AG09309 (cell line): ENCODE measurements at regions not wholly inside any gene's neighbourhood (a gene's known extent, or its start where the extent isn't known, plus 50 kb on each side); places are given as distances from the start of the nearest gene placed in this dataset.

ENCODE experiments used
- DNase-seq: peaks from one replicate; pipeline ENCODE4 v3.0.0-alpha.2; 2010; ENCODE audit warnings: low read depth
- H3K4me3 ChIP-seq: 2 replicates; pipeline ENCODE4 v1.5.1; 2011; ENCODE audit warnings: mild to moderate bottlenecking, low read depth, low read length, moderate library complexity; ENCODE audit not compliant: control insufficient read depth
- CTCF ChIP-seq: IDR thresholded peaks from 2 replicates; pipeline ENCODE4 v1.5.1; 2011; ENCODE audit warnings: mild to moderate bottlenecking, low read depth, low read length, inconsistent platforms; ENCODE audit not compliant: insufficient read depth, control insufficient read depth; ENCODE audit errors: missing control alignments

DNA sequence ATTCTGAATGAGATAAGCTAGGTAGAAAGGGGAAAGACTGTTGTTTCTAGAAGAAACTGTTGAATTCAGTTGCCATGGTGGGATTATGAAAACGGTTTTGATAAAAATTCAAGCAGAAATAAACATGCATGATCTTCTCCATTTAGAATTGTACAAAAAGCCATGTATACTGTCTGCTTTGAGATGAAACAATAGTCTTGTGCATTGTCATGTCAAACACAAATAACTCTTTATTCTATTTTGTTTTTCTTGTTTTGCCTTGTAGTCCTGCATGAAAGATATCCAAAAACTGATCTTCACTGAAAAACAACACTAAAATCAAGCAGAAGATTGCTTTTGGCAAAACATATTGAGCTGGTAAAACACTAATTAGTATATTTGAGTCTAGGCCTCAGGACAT lies 659.9 kb downstream of the LTN1 start:
- DNase-seq, result no peak
- no peak overlapping the region for H3K4me3 ChIP-seq
- TF ChIP-seq CTCF, result no peak

- DNase-seq, result no peak
- TF ChIP-seq CTCF, result no peak
- no peak overlapping the region for H3K4me3 ChIP-seq
Measured at GRCh38 chr21:28325618-28326017, 667.1 kb downstream of the LTN1 start.

- no peak overlapping the region for H3K4me3 ChIP-seq
- no peak for DNase-seq
- TF ChIP-seq CTCF, result no peak
Measured at GRCh38 chr21:28324690-28325089, 668.0 kb downstream of the LTN1 start.

GRCh38 chr21:28317177-28317950 lies 675.3 kb downstream of the LTN1 start:
- DNase-seq, result no peak
- H3K4me3 ChIP-seq, result no peak overlapping the region
- no peak for TF ChIP-seq CTCF

GRCh38 chr21:28311411-28312190 lies 681.1 kb downstream of the LTN1 start:
- no peak for DNase-seq
- H3K4me3 ChIP-seq, result no peak overlapping the region
- TF ChIP-seq CTCF, result no peak

DNA sequence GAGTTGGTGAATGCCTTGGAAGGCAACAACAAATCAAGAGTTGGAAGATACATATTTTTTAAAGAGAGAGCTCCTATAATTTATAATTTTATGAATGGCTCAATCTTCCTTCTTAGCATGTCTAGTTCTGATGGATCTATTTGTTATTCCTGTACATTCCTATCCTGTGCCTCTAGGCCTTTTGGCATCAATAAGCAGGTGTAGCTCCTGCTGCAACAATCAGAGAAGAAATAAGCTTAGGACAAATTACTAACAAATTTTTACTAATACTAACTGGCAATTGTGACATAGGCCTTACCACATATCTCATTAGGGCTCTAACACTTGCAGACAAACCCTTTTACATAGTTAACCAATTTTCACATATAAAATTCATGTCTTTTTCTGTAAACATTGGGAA lies 682.0 kb downstream of the LTN1 start:
- no peak overlapping the region for H3K4me3 ChIP-seq
- no peak for TF ChIP-seq CTCF
- no peak for DNase-seq
